Epithelial cell of proximal tubule (primary cell): ENCODE measurements at regions not wholly inside any gene's neighbourhood (a gene's known extent, or its start where the extent isn't known, plus 50 kb on each side); places are given as distances from the start of the nearest gene placed in this dataset.
A peak's percentile ranks its signal among the peaks of the same experiment; 100 is the strongest.

Experiments used
- DNase-seq: peaks from one replicate; pipeline ENCODE4 v3.0.0-alpha.2; 2011; ENCODE audit warnings: low read depth
- H3K4me3 ChIP-seq: 2 replicates; pipeline ENCODE4 v1.5.1; 2011; ENCODE audit warnings: low read depth, mild to moderate bottlenecking, low read length
- CTCF ChIP-seq: conservative IDR thresholded peaks from 2 replicates; pipeline ENCODE4 v1.5.1; 2012; ENCODE audit warnings: low read depth, mild to moderate bottlenecking, low read length

GRCh38 chrY:21253455-21254248 is 257.5 kb upstream of the RBMY1B start:
- no peak overlapping the region for H3K4me3 ChIP-seq
- DNase-seq = no peak
- TF ChIP-seq CTCF = no peak

- no peak overlapping the region for H3K4me3 ChIP-seq
- TF ChIP-seq CTCF = no peak
- no peak for DNase-seq
These were observed 256.7 kb upstream of the RBMY1B start for GRCh38 chrY:21254476-21254875.

GRCh38 chrY:21256820-21257219 is 254.3 kb upstream of the RBMY1B start:
- no peak for TF ChIP-seq CTCF
- no peak for DNase-seq
- no peak overlapping the region for H3K4me3 ChIP-seq

- H3K4me3 ChIP-seq = no peak overlapping the region
- no peak for DNase-seq
- no peak for TF ChIP-seq CTCF
These were observed 251.4 kb upstream of the RBMY1B start for GRCh38 chrY:21259707-21260106.

GRCh38 chrY:21260325-21260724 is 250.8 kb upstream of the RBMY1B start:
- no peak for DNase-seq
- TF ChIP-seq CTCF = peak; percentile 15
- no peak overlapping the region for H3K4me3 ChIP-seq

- no peak for DNase-seq
- H3K4me3 ChIP-seq = no peak overlapping the region
- no peak for TF ChIP-seq CTCF
These were observed 250.0 kb upstream of the RBMY1B start for GRCh38 chrY:21261158-21261557.

GRCh38 chrY:21266751-21267150 is 244.4 kb upstream of the RBMY1B start:
- no peak for DNase-seq
- no peak for TF ChIP-seq CTCF
- H3K4me3 ChIP-seq = no peak overlapping the region
